ENCODE measurements at regions not wholly inside any gene's neighbourhood (a gene's known extent, or its start where the extent isn't known, plus 50 kb on each side); places are given as distances from the start of the nearest gene placed in this dataset.
"Not testable (repeated sequence)": the region's sequence is repeated elsewhere in the genome, so short reads cannot be mapped to it uniquely, and the experiment has no call there.

DNA sequence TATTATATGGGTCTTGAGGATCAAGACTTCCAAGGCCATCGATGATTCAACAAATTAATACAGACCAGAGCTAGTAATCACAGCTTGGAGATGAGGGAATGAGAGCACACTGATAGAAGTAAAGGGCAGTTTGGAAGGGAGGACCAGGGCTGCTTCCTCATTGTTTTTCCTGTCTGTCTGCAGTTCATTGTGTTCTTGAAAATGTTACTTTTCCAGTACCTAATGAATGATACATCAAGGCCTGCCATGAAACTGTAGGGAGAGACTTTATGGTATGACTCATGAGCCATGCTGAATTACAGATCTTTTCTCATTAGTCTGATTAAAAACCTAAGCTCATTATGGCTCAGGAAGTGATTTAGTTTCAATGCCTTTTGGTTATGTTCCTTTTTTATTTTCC, 855.6 kb downstream of the KCNA4 start:
- DNase-seq (ENCODE audit: low spot score): no peak

DNA sequence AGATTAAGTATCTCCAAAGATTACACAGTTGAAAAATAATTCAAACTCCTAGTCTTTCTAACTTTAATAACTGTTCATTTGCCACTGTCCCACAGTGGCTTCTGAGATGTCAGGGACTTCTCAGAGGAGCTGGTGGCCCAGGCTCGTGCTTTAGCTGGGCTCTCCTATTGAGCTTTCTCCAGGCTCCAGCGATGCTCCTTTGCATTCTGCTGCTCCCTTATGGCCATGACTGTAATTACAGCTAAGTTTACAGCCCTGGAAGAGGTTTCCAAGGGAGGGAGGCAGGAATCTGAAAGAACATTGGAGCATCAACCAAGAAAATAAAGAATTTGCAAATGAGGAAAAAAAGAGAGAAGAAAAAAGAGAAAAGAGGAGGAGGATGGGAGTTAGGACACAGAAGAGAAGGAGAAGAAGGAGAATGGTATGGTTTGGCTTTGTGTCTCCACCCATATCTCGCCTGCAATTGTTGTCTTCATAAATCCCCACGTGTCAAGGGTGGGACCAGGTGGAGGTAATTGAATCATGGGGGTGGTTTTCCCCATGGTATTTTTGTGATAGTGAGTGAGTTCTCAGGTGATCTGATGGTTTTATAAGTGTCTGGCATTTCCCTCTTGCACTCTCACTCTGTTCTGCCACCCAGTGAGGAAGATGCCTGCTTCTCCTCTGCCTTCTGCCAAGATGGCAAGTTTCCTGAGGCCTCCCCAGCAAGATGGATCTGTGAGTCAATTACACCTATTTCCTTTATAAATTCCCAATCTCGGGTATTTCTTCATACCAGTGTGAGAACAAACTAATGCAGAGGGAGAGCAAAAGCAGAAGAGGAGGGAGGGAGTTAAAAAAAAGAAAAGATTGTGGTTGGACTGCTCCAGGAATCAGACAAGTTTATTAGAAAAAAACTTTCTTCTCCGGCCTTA, 857.0 kb downstream of the KCNA4 start:
- DNase-seq (ENCODE audit: low spot score): no peak

GRCh38 chr11:29153078-29153477, 863.8 kb downstream of the KCNA4 start:
- DNase-seq (ENCODE audit: low spot score): no peak

GRCh38 chr11:29142573-29142972, 874.3 kb downstream of the KCNA4 start:
- DNase-seq (ENCODE audit: low spot score): not testable (repeated sequence)

DNA sequence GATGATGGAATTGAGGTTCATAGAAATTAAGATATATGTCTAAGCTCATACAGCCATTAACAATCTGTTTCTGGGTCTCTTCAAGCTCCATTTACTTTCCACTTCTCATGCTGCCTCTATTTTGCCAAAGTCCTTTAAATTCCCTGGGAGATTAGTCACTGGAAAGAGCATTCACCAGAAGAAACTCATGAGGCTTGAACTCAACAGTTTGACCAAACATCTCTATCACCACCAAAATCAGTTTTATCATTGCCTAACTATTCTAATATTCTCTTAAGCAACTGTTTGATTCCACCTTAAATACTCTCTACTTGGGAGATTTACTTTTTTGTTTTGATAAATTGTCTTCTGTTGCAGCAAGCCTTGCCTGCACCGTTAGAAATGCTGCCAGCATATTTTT, 881.3 kb downstream of the KCNA4 start:
- DNase-seq (ENCODE audit: low spot score): no peak

DNA sequence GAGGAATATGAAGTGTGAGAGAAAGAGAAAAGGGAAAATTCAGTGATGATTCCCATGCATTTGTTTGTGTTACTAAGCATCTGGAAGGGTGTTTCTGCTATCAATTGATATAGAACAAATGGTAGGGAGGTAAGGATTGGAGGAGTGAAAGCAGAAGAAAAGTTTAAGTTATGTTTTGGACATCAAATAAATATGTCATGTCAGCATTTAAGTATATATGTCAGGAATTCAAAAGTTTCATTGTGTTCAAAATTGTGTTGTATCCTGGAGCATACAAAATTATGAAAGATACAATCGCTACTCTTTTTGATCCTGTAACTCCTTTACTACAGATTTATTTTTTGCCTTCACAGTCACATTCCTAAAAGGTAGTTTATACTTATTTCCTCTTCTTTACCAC, 885.8 kb downstream of the KCNA4 start:
- DNase-seq (ENCODE audit: low spot score): no peak

DNA sequence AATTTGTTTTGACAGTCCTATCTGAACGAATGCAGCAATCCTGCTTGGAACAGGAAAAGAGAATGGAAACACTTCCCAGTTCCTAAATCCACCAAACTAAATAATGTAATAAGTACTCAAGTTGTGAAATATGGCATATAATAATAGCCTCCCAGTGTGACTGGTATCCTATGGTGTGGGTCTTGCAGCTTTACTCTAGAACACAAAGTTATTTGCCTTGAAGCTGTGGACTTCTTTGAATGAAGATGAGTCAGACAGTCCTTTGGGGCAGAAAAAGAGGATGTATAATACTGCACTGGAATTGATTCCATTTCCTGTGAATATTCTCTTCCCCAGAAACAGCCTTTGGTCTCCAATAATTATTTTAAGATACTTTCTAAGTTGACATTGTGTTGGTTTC, 887.0 kb downstream of the KCNA4 start:
- DNase-seq (ENCODE audit: low spot score): no peak

GRCh38 chr11:29127461-29127860, 889.4 kb downstream of the KCNA4 start:
- no peak for DNase-seq (ENCODE audit: low spot score)

DNA sequence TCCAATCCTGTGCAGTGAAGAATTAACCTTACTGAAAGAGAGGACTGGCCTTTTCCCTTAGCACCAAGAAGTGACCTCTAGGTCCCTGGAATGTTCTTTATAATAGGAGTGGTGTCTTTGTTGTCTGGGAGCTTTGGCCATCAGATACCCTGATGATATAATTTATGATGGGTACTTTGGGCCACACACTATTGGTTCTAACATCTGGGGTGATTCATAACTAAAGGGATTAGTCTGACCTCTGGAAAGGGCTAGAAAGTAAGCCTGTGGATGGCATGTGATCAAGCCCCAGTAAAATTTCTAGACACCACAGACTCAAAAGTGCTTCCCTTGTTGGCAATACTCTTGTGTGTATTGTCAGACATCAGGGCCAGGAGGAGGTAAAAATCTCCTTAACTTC, 891.2 kb downstream of the KCNA4 start:
- DNase-seq (ENCODE audit: low spot score): no peak

GRCh38 chr11:29124470-29124869, 892.4 kb downstream of the KCNA4 start:
- no peak for DNase-seq (ENCODE audit: low spot score)

DNA sequence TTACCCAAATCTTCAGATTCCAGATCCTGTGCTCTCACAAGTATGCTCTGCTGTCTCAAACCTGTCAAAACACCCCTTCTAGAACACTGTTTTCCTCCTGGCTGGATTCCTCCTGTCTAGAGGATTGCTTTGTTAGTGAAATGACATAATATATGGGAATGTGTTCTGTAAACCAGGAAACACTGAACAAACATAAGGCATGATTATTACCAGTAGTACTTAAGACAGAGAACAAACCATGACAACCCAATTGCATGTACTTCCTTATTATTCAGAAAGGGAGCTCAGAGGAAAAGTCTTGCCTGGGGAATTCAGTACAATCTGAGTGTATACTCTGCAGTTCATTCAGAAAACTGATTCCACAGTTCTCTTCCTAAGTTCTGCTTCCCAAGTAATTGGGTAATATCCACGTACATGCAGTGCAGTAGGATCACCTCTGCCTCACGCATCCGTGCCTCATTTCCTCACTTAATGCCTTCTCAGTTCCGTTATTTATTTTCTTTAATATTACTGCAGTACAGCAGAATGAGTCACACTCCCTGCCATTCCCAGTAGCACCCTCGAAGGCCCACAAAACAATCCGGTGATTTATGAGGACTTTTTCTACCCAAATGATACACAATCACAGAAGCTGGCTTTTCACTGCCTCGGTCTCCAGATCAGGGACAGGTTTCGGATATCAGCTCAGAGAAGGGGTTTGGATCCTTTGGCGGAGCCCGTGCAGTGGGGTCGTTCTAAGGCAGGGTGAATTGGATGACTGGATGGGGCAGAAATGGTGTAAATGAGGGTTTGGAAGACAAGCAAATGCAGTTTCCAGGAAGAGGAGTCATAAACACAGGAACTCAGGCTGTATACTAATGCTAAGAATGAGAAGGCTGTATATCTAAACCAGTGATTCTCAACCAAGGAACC, 896.9 kb downstream of the KCNA4 start:
- DNase-seq (ENCODE audit: low spot score): no peak

DNA sequence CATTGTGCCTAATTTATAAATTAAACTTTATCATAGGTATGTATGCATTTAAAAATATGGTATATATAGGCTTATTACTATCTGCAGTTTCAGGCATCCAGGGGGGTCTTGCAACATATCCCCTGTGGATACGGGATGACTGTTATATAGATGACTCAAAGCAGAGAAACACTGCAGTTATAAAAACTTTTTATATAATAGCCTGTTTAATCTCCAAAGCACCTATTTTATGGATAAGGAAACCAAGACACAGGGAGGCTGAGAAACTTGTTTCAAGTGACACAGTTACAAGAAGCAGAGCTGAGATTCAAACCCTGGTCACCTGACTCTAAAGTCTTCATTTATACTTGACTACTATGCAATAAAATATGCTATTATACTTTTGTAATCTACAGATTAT, 897.7 kb downstream of the KCNA4 start:
- no peak for DNase-seq (ENCODE audit: low spot score)

DNA sequence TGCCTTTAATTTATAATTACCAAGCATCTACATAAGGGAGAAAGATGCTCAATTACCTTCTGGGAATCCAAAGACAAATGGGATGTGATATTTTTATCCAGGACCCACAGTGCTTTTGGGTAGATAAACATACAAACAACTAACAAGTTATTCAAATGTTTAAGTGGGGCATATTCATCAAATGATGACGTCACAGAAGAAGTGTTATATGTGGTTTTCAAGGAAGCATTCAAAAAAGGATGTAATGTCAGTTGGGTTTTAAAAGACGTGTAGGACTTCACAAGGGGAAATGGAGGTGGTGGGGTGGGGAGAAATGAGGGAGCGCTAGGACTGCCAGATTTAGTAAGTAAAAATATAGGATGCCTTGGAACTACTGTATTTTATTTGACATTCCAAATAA, 915.9 kb downstream of the KCNA4 start:
- no peak for DNase-seq (ENCODE audit: low spot score)

- DNase-seq (ENCODE audit: low spot score): no peak
Observed at GRCh38 chr11:29095821-29096220, 921.0 kb downstream of the KCNA4 start.

DNA sequence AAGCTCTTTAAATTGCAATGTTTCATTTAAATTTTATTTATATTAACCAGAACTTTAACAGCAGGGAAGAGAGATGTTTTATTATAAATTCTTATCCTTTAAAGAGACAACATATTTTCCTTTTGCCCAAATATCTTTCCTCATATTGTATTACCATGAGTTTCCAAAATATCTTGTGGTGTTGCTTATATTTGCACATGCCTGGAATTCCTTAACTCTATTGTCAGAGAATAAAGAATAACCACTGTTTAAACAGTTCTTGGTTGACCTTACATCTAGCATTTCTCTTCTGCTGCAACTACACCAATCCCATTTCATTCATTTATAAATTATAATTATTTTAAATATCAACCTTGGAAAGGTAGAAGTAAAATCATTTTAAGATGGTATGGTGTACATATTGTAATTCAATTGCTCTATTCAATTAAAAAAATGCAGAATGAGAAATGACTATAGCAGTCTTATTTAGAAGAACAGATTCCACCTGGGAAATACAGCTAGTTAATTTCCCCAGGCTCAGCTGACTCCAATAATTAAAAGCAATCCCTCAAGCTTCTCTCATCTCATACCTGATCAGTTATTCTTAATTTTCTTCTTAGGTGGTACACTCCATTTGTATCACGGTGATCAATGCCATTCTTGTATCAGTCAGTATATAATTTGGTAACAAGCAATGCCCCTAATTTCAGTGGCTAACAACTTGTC, 923.3 kb downstream of the KCNA4 start:
- DNase-seq (ENCODE audit: low spot score): no peak

- DNase-seq (ENCODE audit: low spot score): no peak
Observed at GRCh38 chr11:29087200-29087812, 929.5 kb downstream of the KCNA4 start.

- DNase-seq (ENCODE audit: low spot score): no peak
Observed at GRCh38 chr11:29075726-29076125, 941.1 kb downstream of the KCNA4 start.

- no peak for DNase-seq (ENCODE audit: low spot score)
Observed at GRCh38 chr11:29063630-29064361, 953.0 kb downstream of the KCNA4 start.

DNA sequence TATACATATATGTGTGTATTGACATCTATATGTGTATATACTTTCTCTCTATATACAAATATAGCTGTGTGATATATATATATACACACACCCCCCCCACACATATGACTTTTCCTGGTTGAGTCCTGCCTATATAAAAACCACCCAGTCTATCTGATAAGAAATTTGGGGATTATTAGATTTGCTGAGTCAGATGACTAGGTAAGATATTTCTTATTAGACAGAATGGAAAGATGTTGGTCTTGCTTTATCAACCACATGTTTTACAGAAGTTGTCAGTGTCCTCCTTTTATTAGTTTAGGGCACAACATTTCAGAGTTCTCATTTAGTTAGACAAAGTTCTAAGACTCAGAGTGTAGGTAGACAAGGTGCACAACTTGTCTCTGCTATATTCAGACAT, 953.3 kb downstream of the METTL15 start:
- no peak for DNase-seq (ENCODE audit: low spot score)

- DNase-seq (ENCODE audit: low spot score): not testable (repeated sequence)
Observed at GRCh38 chr11:29056487-29056886, 948.3 kb downstream of the METTL15 start.

DNA sequence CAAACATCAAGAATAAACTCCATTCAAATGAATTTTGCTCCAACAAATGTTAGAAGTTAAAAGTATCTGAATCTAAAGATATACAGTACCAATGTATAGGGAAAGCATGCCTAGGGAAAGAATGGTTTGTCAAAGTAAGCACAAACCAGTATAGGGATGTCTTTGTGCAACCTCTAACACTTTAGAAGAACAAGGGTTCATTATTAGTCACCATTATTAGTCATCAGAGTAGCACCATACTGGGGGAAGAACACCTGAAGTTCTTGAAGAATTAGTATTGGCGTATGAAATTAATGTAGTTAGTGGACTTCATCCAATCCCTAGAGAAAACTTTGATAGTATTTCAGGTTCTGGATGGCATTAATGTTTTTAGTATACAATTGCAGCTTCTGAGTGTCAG, 943.7 kb downstream of the METTL15 start:
- no peak for DNase-seq (ENCODE audit: low spot score)

All from CD4-positive, alpha-beta T cell treated with Interleukin-15 for 4 hours (primary cell).